Neutrophil (primary cell): ENCODE measurements at regions not wholly inside any gene's neighbourhood (a gene's known extent, or its start where the extent isn't known, plus 50 kb on each side); places are given as distances from the start of the nearest gene placed in this dataset.

Experiments
- H3K27ac ChIP-seq: fragments of 200-600 bp; sonication (generic); 2 replicates; pipeline ENCODE4 v1.5.1; 2016; ENCODE audit warnings: mild to moderate bottlenecking, moderate library complexity
- H3K27me3 ChIP-seq: fragments of 200-600 bp; sonication (generic); 2 replicates; pipeline ENCODE4 v1.6.0; 2016; ENCODE audit warnings: mild to moderate bottlenecking
- H3K36me3 ChIP-seq: fragments of 200-600 bp; sonication (generic); 2 replicates; pipeline ENCODE4 v1.5.1; 2017
- H3K4me1 ChIP-seq, 2 experiments: fragments of 200-600 bp in 1 of 2; sonication (generic) in 1 of 2; 1 replicate in 1 of 2; 2 replicates in 1 of 2; pipeline versions ENCODE4 v1.5.1 to v1.6.1; 2013 to 2016; ENCODE audit warnings: low read depth in 1 of 2, low read length in 1 of 2, mild to moderate bottlenecking in 1 of 2, moderate library complexity in 1 of 2; ENCODE audit not compliant: control insufficient read depth in 1 of 2, insufficient read depth in 1 of 2
- H3K4me3 ChIP-seq, 2 experiments: fragments of 200-600 bp in 1 of 2; sonication (generic) in 1 of 2; 1 replicate in 1 of 2; 2 replicates in 1 of 2; pipeline ENCODE4 v1.5.1; 2013 to 2016; ENCODE audit warnings: low read depth in 1 of 2, low read length in 1 of 2, mild to moderate bottlenecking in 1 of 2, moderate library complexity in 1 of 2
- H3K9me3 ChIP-seq: fragments of 200-600 bp; sonication (generic); 2 replicates; pipeline ENCODE4 v1.5.1; 2016
- TF ChIP-seq, protein P1 (sequence below): fragments of 200-600 bp; sonication (generic); IDR thresholded peaks from 2 replicates; pipeline ENCODE4 v1.5.1; 2016; ENCODE audit warnings: antibody characterized with exemption

DNA sequence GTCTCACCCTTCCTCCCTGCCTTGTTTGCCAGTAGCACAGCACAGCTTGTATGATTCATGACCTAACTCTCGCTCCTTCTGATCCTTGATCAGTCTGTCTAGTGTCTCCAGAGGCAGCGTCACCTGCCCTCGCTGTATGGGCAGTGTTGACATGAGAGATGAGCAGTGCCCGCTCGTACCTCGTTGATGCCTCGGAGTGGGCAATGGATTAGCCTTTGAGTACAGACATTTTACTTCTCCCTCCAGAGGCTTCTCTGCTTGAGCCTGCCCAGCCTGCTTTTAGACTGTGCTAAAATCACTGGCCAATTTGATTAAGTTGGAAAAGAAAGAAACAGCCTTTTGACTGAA lies 569.0 kb downstream of the NTRK3 start:
- H3K36me3 ChIP-seq, result no peaks in the 10 kb centered on the region
- no peaks in the 10 kb centered on the region for H3K27me3 ChIP-seq
- TF ChIP-seq, protein P1, sequence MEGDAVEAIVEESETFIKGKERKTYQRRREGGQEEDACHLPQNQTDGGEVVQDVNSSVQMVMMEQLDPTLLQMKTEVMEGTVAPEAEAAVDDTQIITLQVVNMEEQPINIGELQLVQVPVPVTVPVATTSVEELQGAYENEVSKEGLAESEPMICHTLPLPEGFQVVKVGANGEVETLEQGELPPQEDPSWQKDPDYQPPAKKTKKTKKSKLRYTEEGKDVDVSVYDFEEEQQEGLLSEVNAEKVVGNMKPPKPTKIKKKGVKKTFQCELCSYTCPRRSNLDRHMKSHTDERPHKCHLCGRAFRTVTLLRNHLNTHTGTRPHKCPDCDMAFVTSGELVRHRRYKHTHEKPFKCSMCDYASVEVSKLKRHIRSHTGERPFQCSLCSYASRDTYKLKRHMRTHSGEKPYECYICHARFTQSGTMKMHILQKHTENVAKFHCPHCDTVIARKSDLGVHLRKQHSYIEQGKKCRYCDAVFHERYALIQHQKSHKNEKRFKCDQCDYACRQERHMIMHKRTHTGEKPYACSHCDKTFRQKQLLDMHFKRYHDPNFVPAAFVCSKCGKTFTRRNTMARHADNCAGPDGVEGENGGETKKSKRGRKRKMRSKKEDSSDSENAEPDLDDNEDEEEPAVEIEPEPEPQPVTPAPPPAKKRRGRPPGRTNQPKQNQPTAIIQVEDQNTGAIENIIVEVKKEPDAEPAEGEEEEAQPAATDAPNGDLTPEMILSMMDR, result no peak
- H3K27ac ChIP-seq, result no peak overlapping the region
- no peaks in the 10 kb centered on the region for H3K9me3 ChIP-seq
- H3K4me3 ChIP-seq, result no peak overlapping the region
- H3K4me1 ChIP-seq, result no peaks in the 10 kb centered on the region

DNA sequence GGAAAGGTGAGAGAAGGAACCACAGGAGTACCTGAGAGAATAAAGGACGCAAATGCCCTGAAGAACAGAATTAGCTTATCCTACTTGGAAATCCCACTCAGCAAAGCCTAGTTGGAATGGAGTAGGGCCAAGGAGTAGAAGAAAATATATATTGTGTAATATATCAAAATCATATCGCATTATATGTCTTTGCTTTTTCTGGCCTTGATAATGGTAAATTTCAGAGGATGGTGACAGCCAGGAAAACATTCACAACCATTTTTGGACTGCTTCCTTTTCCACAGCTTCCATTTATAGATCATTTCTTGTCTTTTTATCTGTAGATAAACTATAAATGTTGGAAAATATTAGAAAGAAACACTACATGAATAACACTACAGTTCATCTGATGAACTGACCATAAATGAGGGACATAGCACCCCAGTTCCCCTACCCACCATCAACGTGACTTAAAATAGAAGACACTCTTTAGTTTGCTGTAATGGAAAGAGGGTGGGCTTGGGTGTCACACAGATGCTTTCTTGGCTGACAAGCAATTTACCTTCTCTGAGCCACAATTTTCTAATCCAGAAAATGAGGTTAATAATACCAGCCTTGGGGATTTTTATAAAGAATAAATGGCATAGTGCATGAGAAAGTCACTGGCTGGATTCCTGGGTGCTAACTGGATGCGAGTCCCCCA lies 569.6 kb downstream of the NTRK3 start:
- no peaks in the 10 kb centered on the region for H3K9me3 ChIP-seq
- no peaks in the 10 kb centered on the region for H3K4me1 ChIP-seq
- no peak overlapping the region for H3K4me3 ChIP-seq
- no peaks in the 10 kb centered on the region for H3K27me3 ChIP-seq
- no peaks in the 10 kb centered on the region for H3K36me3 ChIP-seq
- H3K27ac ChIP-seq, result no peak overlapping the region
- TF ChIP-seq, protein P1, result no peak

DNA sequence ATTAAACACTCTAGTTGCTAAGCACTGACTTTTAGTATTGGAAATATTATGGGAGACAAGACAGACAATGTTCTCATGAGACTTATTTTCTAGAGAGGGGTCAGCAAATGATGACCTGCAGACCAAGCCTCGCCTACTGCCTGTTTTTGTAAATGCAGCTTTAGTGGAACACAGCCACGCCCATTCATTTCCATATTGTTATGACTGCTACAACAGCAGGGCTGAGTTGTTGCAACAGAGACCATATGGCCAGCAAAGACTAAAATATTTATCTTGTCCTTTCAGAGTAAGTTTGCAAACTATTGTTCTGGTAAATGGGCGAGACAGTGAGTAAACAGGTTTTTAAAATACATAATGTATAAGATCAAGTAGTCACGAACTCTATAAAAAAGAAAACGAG lies 570.2 kb downstream of the NTRK3 start:
- no peak overlapping the region for H3K27ac ChIP-seq
- TF ChIP-seq, protein P1, result no peak
- no peaks in the 10 kb centered on the region for H3K9me3 ChIP-seq
- no peaks in the 10 kb centered on the region for H3K36me3 ChIP-seq
- peaks cover under 1 to 2% of the 10 kb centered on the region in 2 experiments for H3K4me1 ChIP-seq
- H3K4me3 ChIP-seq, result no peak overlapping the region
- no peaks in the 10 kb centered on the region for H3K27me3 ChIP-seq

DNA sequence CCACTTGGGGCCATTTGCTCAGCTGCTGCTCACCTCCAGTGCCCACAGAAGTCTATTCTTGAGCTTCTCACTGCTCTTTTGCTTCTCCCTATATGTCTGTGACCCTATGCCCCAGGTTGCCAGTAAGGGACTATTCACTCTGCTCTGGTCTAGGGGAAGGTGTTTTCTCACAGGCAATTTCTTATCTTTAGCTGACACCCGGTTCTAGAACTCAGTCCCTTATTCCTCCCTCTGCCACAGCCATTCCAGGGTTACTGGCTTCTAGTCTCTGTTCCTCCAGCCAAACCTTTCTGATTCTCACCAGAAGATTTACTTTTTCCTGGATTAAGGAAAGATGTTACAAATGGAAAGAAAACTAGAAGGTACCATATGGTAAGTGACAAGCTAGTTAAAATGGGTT lies 574.0 kb downstream of the NTRK3 start:
- no peak overlapping the region for H3K4me3 ChIP-seq
- no peaks in the 10 kb centered on the region for H3K36me3 ChIP-seq
- no peaks in the 10 kb centered on the region for H3K27me3 ChIP-seq
- H3K4me1 ChIP-seq, result peaks cover 5 to 7% of the 10 kb centered on the region in 2 experiments
- TF ChIP-seq, protein P1, result no peak
- H3K27ac ChIP-seq, result no peak overlapping the region
- H3K9me3 ChIP-seq, result no peaks in the 10 kb centered on the region

DNA sequence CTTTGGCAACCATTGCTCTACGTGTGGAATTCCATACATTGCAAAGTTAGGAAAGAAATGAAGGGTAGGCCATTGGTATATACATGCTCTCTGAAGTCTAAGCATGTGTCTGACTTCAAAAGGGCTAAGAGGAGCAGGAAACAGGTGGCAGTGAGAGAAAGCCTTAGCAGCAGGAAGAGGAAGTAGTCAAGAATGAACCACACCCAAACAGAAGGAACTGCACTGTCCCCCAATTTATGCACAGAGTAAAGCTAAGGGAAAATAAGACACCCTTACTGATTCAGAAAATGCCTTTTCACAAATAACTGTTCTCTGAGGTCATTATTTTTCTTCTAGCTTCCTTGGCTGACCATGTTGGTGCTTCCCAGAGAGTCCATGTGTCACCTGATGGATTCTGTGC lies 575.4 kb downstream of the NTRK3 start:
- no peaks in the 10 kb centered on the region for H3K27me3 ChIP-seq
- H3K4me1 ChIP-seq, result peaks cover 5 to 7% of the 10 kb centered on the region in 2 experiments
- H3K4me3 ChIP-seq, result no peak overlapping the region
- H3K9me3 ChIP-seq, result no peaks in the 10 kb centered on the region
- H3K27ac ChIP-seq, result no peak overlapping the region
- no peaks in the 10 kb centered on the region for H3K36me3 ChIP-seq
- TF ChIP-seq, protein P1, result no peak

DNA sequence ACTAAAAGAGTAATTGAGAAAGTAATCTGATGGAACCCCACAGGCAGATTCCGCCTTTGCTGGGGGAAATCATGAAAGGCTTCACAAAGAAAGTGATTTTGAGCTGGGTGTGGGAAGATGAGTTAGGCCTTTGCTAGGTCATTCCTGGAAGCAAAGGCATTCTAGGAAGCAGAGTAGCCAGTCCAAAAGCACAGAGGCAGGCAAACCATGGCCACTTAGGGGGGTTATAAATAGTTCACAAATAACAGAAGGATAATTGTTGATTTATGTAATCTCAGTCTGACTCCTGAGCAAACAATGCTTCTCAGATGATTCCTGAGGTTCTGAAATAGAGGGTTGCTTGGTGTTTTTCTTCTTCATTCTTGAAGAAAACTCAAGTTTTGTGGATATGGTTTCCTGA lies 576.3 kb downstream of the NTRK3 start:
- Histone ChIP-seq H3K4me3 (no peak overlapping the region), H3K27ac (no peak overlapping the region), H3K27me3 (no peaks in the 10 kb centered on the region), H3K36me3 (no peaks in the 10 kb centered on the region), H3K4me1 (peaks cover 5 to 7% of the 10 kb centered on the region in 2 experiments), H3K9me3 (no peaks in the 10 kb centered on the region)
- TF ChIP-seq, protein P1, result no peak
